ENCODE measurements at regions not wholly inside any gene's neighbourhood (a gene's known extent, or its start where the extent isn't known, plus 50 kb on each side); places are given as distances from the start of the nearest gene placed in this dataset.

GRCh38 chr2:56540916-56541315 is 357.1 kb downstream of the CCDC85A start:
- Mint-ChIP-seq H3K4me1 (peaks cover 20% of the 10 kb centered on the region), H3K36me3 (no peaks in the 10 kb centered on the region), H3K4me3 (no peak overlapping the region), H3K9me3 (peaks cover 7% of the 10 kb centered on the region), H3K27ac (no peak overlapping the region), H3K27me3 (ENCODE audit: low read depth) (no peaks in the 10 kb centered on the region)
- TF ChIP-seq CTCF (IDR thresholded peaks at IDR 0.05; ENCODE audit: unreplicated experiment), result no peak
- no peak for DNase-seq (ENCODE audit: low spot score in 2 of 2, unreplicated experiment in 2 of 2)

DNA sequence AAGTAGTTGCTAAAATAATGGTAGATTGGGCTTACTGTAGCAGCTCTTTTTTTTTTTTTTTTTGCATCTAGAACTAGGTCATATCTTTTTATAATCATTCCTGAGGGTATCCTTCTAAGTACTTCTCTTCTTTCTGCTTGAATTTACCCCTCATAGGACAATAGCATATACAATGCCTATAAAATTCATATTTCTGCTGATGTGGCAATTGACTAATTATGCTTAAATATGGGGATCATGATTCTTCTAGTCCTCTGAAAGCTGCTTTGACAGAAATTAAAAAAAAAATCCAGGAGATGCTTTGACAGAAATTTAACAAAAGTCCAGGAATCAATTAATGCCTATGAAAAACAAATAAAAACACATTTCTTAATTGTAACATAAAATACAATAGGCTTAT is 358.4 kb downstream of the CCDC85A start:
- Mint-ChIP-seq H3K27me3 (ENCODE audit: low read depth) (no peaks in the 10 kb centered on the region), H3K27ac (no peak overlapping the region), H3K4me3 (no peak overlapping the region), H3K9me3 (peaks cover 9% of the 10 kb centered on the region), H3K4me1 (peaks cover 17% of the 10 kb centered on the region), H3K36me3 (no peaks in the 10 kb centered on the region)
- no peak for DNase-seq (ENCODE audit: low spot score in 2 of 2, unreplicated experiment in 2 of 2)
- TF ChIP-seq CTCF (IDR thresholded peaks at IDR 0.05; ENCODE audit: unreplicated experiment), result no peak

DNA sequence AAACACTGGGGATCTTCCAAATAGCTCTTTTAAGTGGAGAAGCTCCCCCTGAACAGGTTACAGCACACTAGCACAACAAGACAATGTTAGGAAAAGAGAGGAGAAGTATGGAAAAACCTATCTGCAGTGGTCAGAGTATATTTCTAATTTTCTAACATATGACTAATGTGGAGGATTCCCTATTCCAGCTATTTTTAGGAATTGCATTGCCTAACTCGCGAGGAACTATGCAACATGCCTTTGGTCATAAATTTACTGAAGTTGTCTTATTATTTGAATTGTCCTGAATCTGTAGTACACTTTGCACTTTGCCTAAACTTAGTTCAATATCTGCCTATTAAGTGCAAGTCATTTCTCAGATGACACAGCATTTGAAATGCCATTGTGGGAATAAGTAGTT is 381.4 kb downstream of the CCDC85A start:
- peaks cover 5% of the 10 kb centered on the region for H3K4me1 Mint-ChIP-seq
- H3K27me3 Mint-ChIP-seq (ENCODE audit: low read depth), result peaks cover 27% of the 10 kb centered on the region
- H3K27ac Mint-ChIP-seq, result no peak overlapping the region

DNA sequence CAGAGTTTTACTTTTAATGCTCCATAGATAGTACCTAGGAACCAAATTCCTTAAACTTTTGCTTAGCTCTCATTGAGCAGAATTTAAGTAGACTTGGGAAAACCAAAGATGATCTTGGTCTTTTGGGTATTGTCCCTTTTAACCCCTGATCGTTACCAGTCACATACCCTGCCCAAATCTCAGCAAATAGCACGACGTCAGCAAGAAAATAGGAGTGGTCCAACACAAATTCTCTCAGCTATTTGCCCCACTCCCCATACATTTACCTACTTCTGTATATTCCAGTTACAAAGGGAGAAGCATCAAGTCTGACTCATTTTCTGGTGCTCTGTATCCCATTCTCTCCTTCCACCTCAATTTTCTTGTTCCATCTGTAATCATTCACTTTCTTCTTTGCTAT is 387.3 kb downstream of the CCDC85A start:
- no peak overlapping the region for H3K4me3 Mint-ChIP-seq
- H3K27me3 Mint-ChIP-seq (ENCODE audit: low read depth), result peaks cover 36% of the 10 kb centered on the region
- peaks cover 11% of the 10 kb centered on the region for H3K4me1 Mint-ChIP-seq
- peaks cover 6% of the 10 kb centered on the region for H3K9me3 Mint-ChIP-seq
- no peaks in the 10 kb centered on the region for H3K36me3 Mint-ChIP-seq
- no peak for DNase-seq (ENCODE audit: low spot score in 2 of 2, unreplicated experiment in 2 of 2)
- TF ChIP-seq CTCF (IDR thresholded peaks at IDR 0.05; ENCODE audit: unreplicated experiment), result no peak
- no peak overlapping the region for H3K27ac Mint-ChIP-seq

More for the DNA sequence above, 381.4 kb downstream of the CCDC85A start:
- TF ChIP-seq CTCF (IDR thresholded peaks at IDR 0.05; ENCODE audit: unreplicated experiment), result no peak
- Mint-ChIP-seq H3K4me3 (no peak overlapping the region), H3K36me3 (no peaks in the 10 kb centered on the region), H3K9me3 (peaks cover 7% of the 10 kb centered on the region)
- no peak for DNase-seq (ENCODE audit: low spot score in 2 of 2, unreplicated experiment in 2 of 2)

DNA sequence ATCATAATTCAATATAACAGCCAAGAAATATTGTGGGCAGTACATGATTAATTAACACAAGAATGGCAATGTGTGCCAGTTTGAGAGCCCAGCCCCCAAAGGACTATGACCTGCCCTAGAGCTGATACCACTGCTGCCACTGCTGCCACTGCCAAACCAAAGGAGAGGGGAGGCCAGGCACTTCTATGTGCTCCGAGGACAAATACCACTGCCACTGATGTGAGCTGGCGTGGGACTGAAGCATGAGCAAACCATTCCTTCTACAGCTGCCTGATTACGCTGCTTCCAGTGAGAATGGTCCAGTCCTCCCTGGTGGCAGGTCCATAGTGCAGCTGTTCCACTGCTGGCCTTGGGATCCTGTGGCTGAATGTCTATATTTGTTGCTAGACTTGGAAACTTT is 392.2 kb downstream of the CCDC85A start:
- no peak for DNase-seq (ENCODE audit: low spot score in 2 of 2, unreplicated experiment in 2 of 2)
- H3K4me1 Mint-ChIP-seq, result peaks cover 2% of the 10 kb centered on the region
- H3K27me3 Mint-ChIP-seq (ENCODE audit: low read depth), result peaks cover 27% of the 10 kb centered on the region
- TF ChIP-seq CTCF (IDR thresholded peaks at IDR 0.05; ENCODE audit: unreplicated experiment), result no peak
- H3K4me3 Mint-ChIP-seq, result no peak overlapping the region
- H3K36me3 Mint-ChIP-seq, result no peaks in the 10 kb centered on the region
- H3K9me3 Mint-ChIP-seq, result peaks cover 45% of the 10 kb centered on the region
- H3K27ac Mint-ChIP-seq, result no peak overlapping the region

DNA sequence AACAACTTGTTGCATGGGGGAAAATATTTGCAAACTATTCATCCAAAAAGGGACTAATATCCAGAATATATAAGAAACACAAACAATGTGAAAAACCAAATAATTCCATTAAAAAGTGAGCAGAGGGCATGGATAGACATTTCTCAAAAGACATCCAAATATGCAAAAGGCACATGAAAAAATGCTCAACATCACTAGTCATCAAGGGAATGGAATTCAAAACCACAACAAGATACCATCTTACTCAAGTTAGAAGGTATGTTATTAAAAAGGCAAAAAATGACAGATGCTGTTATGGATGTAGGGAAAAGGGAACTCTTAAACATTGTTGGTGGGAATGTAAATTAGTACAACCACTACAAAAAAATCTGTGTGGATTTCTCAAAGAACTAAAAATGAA is 396.5 kb downstream of the CCDC85A start:
- H3K9me3 Mint-ChIP-seq, result peaks cover 38% of the 10 kb centered on the region
- H3K27me3 Mint-ChIP-seq (ENCODE audit: low read depth), result no peaks in the 10 kb centered on the region
- no peak overlapping the region for H3K4me3 Mint-ChIP-seq
- peaks cover 1% of the 10 kb centered on the region for H3K4me1 Mint-ChIP-seq
- no peak overlapping the region for H3K27ac Mint-ChIP-seq
- H3K36me3 Mint-ChIP-seq, result no peaks in the 10 kb centered on the region
- no peak for DNase-seq (ENCODE audit: low spot score in 2 of 2, unreplicated experiment in 2 of 2)
- no peak for TF ChIP-seq CTCF (IDR thresholded peaks at IDR 0.05; ENCODE audit: unreplicated experiment)
